Osteoblast (primary cell): ENCODE measurements at regions not wholly inside any gene's neighbourhood (a gene's known extent, or its start where the extent isn't known, plus 50 kb on each side); places are given as distances from the start of the nearest gene placed in this dataset.
"Not testable (repeated sequence)": the region's sequence is repeated elsewhere in the genome, so short reads cannot be mapped to it uniquely, and the experiment has no call there.

Experiments
- DNase-seq: peaks from one replicate; pipeline ENCODE4 v3.0.0; 2011; ENCODE audit warnings: low spot score, mixed read lengths; ENCODE audit not compliant: insufficient read length; ENCODE audit errors: missing footprints
- H2AFZ ChIP-seq: 2 replicates; pipeline ENCODE4 v1.6.0; 2011; ENCODE audit warnings: mild to moderate bottlenecking, low read length
- H3K27ac ChIP-seq: 2 replicates; pipeline ENCODE4 v1.5.1; 2011; ENCODE audit warnings: mild to moderate bottlenecking, low read depth, low read length, moderate library complexity
- H3K27me3 ChIP-seq: 2 replicates; pipeline ENCODE4 v1.6.0; 2012; ENCODE audit warnings: mild to moderate bottlenecking, control low read depth, inconsistent platforms, low read length, moderate library complexity; ENCODE audit not compliant: insufficient read depth
- H3K36me3 ChIP-seq: 2 replicates; pipeline ENCODE4 v1.5.1; 2011; ENCODE audit warnings: mild to moderate bottlenecking, low read length, control low read depth, moderate library complexity; ENCODE audit not compliant: insufficient read depth
- H3K4me1 ChIP-seq: 2 replicates; pipeline ENCODE4 v1.5.1; 2011; ENCODE audit warnings: mild to moderate bottlenecking, low read length, control low read depth, moderate library complexity; ENCODE audit not compliant: insufficient read depth
- H3K4me2 ChIP-seq: 2 replicates; pipeline ENCODE4 v1.6.0; 2011; ENCODE audit warnings: mild to moderate bottlenecking, low read length; ENCODE audit not compliant: insufficient read depth
- H3K4me3 ChIP-seq: fragments of 200-600 bp; sonication (generic); 3 replicates; pipeline ENCODE4 v1.5.1; 2012; ENCODE audit warnings: mild to moderate bottlenecking, low read length, inconsistent platforms; ENCODE audit not compliant: insufficient read depth
- H3K79me2 ChIP-seq: 2 replicates; pipeline ENCODE4 v1.6.0; 2012; ENCODE audit warnings: mild to moderate bottlenecking, low read length, control low read depth, inconsistent platforms; ENCODE audit not compliant: insufficient read depth
- H3K9me3 ChIP-seq: 2 replicates; pipeline ENCODE4 v1.5.1; 2011; ENCODE audit warnings: low read depth, low read length, control low read depth
- H4K20me1 ChIP-seq: 2 replicates; pipeline ENCODE4 v1.6.0; 2012; ENCODE audit warnings: mild to moderate bottlenecking, low read length, control low read depth; ENCODE audit not compliant: insufficient read depth
- TF ChIP-seq, protein P1 (sequence below): IDR thresholded peaks from 2 replicates; pipeline ENCODE4 v1.5.1; 2011; ENCODE audit warnings: mild to moderate bottlenecking, low read depth, low read length, moderate library complexity; ENCODE audit errors: extremely low read depth

DNA sequence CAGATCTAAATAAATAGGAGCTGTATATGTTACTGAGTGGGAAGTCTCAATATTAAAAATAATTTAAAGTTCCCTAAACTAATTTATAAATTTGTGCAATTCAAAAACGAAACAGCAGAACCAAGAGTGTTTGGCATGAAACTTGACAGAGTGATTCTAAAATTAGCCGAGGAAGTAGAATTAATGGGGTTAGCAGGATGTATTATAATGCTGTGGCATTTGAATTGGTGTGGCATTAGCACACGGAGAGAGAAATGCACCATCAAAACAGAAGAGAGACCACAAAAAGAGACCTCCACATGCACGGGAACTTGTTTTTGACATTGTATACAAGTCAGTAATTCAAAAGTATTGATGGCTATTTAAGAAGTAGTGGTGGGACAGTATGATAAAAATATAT, 366.0 kb upstream of the RGS6 start:
- Histone ChIP-seq H3K4me2 (no peak overlapping the region), H2AFZ (no peak overlapping the region), H3K36me3 (no peaks in the 10 kb centered on the region), H4K20me1 (peaks cover 5% of the 10 kb centered on the region), H3K9me3 (no peaks in the 10 kb centered on the region), H3K79me2 (peaks cover 56% of the 10 kb centered on the region), H3K27ac (no peak overlapping the region), H3K27me3 (no peaks in the 10 kb centered on the region), H3K4me3 (no peak overlapping the region), H3K4me1 (no peaks in the 10 kb centered on the region)
- no peak for DNase-seq
- TF ChIP-seq, protein P1, sequence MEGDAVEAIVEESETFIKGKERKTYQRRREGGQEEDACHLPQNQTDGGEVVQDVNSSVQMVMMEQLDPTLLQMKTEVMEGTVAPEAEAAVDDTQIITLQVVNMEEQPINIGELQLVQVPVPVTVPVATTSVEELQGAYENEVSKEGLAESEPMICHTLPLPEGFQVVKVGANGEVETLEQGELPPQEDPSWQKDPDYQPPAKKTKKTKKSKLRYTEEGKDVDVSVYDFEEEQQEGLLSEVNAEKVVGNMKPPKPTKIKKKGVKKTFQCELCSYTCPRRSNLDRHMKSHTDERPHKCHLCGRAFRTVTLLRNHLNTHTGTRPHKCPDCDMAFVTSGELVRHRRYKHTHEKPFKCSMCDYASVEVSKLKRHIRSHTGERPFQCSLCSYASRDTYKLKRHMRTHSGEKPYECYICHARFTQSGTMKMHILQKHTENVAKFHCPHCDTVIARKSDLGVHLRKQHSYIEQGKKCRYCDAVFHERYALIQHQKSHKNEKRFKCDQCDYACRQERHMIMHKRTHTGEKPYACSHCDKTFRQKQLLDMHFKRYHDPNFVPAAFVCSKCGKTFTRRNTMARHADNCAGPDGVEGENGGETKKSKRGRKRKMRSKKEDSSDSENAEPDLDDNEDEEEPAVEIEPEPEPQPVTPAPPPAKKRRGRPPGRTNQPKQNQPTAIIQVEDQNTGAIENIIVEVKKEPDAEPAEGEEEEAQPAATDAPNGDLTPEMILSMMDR, result no peak

DNA sequence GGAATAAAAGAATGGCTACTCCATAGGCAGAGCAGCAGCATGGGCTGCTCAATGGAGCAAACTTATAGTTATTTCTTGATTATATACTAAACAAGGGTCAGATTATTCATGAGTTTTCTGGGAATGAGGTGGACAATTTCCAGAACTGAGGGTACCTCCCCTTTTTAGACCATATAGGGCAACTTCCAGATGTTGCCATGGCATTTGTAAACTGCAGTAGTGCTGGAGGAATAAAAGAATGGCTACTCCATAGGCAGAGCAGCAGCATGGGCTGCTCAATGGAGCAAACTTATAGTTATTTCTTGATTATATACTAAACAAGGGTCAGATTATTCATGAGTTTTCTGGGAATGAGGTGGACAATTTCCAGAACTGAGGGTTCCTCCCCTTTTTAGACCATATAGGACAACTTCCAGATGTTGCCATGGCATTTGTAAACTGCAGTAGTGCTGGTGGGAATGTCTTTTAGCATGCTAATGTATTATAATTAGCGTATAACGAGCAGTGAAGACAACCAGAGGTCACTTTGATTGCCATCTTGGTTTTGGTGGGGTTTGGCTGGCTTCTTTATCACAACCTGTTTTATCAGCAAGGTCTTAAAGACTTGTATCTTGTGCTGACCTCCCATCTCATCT, 364.6 kb upstream of the RGS6 start:
- not testable (repeated sequence) for H3K4me3 ChIP-seq, H3K27ac ChIP-seq, H3K36me3 ChIP-seq, H3K4me2 ChIP-seq, DNase-seq, H3K4me1 ChIP-seq, H4K20me1 ChIP-seq, H2AFZ ChIP-seq, H3K27me3 ChIP-seq, H3K9me3 ChIP-seq
- peaks cover 60% of the 10 kb centered on the region for H3K79me2 ChIP-seq

DNA sequence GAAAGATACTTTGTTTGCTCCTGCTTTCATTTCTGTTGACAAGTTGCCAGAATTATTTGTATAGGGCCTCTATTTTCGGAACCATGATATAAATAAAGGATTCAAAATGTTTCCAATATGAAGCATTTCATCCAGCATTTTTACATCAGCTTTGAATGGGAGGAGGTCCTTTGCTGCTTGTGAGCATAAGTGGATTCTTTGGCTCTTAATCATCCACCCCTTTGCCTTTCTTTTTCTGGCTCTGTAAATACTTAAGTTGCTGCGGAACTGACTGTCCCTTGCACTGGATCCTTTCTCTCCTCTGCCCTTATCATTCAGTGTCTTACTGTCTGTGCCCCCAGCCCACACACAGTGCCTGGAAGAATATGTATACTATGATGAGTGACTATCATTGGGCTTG, 357.3 kb upstream of the RGS6 start:
- Histone ChIP-seq H3K4me2 (peak overlapping the region; percentile 54), H3K36me3 (no peaks in the 10 kb centered on the region), H3K4me1 (peaks cover 29% of the 10 kb centered on the region), H3K4me3 (no peak overlapping the region), H3K9me3 (no peaks in the 10 kb centered on the region), H2AFZ (no peak overlapping the region), H4K20me1 (no peaks in the 10 kb centered on the region), H3K27ac (peak overlapping the region; percentile 42), H3K79me2 (peaks cover 60% of the 10 kb centered on the region), H3K27me3 (no peaks in the 10 kb centered on the region)
- DNase-seq, result peak; percentile 34
- TF ChIP-seq, protein P1, result no peak

DNA sequence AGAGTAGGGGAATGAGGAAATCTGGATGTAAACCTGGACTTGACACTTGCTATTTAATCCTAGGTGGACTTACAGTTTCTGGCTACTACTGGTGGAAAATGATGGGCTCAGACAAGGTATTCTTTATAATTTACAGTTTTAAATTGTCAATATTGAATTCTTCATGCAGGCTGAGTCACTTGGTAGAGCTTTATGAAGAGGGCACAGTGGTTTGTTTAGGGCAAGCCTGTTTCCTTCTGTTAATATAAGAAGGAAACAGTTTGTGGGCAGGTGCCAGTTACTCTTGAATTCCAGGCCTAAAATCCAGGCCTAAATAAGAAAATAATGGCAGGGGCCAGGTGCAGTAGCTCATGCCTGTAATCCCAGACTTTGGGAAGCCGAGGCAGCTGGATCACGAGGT, 355.8 kb upstream of the RGS6 start:
- TF ChIP-seq, protein P1, result no peak
- H3K4me1 ChIP-seq, result peaks cover 36% of the 10 kb centered on the region

More for the DNA sequence above, 355.8 kb upstream of the RGS6 start:
- no peaks in the 10 kb centered on the region for H3K9me3 ChIP-seq
- no peaks in the 10 kb centered on the region for H4K20me1 ChIP-seq
- no peaks in the 10 kb centered on the region for H3K36me3 ChIP-seq
- no peaks in the 10 kb centered on the region for H3K27me3 ChIP-seq
- H3K79me2 ChIP-seq, result peaks cover 64% of the 10 kb centered on the region
- DNase-seq, result no peak
- H3K4me3 ChIP-seq, result no peak overlapping the region
- no peak overlapping the region for H3K27ac ChIP-seq
- H3K4me2 ChIP-seq, result no peak overlapping the region
- no peak overlapping the region for H2AFZ ChIP-seq
